Naive B cell (primary cell): ENCODE measurements at regions not wholly inside any gene's neighbourhood (a gene's known extent, or its start where the extent isn't known, plus 50 kb on each side); places are given as distances from the start of the nearest gene placed in this dataset.
"Not testable (repeated sequence)": the region's sequence is repeated elsewhere in the genome, so short reads cannot be mapped to it uniquely, and the experiment has no call there.

Experiments used
- ATAC-seq, 2 donors: fragments of 150-1000 bp; cut with Tn5 transposase; 2 replicates each; pipeline ENCODE4 v1.10.0; 2021; ENCODE audit warnings: low read depth in 2 of 2, mild to moderate bottlenecking in 2 of 2, moderate library complexity in 2 of 2
- DNase-seq: peaks from one replicate; pipeline ENCODE4 v3.0.0; 2022
- H3K27ac Mint-ChIP-seq, 6 donors: one replicate each; pipeline ENCODE4 v1.8.0; 2020 to 2022; ENCODE audit warnings: mild to moderate bottlenecking in 6 of 6, mixed read lengths in 6 of 6, moderate library complexity in 5 of 6, inconsistent platforms in 2 of 6
- H3K27me3 Mint-ChIP-seq, 3 donors: one replicate each; pipeline ENCODE4 v1.8.0; 2021 to 2022; ENCODE audit warnings: mixed read lengths in 3 of 3, mild to moderate bottlenecking in 1 of 3
- H3K36me3 Mint-ChIP-seq, 2 donors: one replicate each; pipeline ENCODE4 v1.8.0; 2020 to 2022; ENCODE audit warnings: mixed read lengths in 2 of 2, inconsistent platforms in 1 of 2, mild to moderate bottlenecking in 1 of 2
- H3K4me1 Mint-ChIP-seq, 3 donors: one replicate each; pipeline ENCODE4 v1.8.0; 2020 to 2022; ENCODE audit warnings: mixed read lengths in 3 of 3, inconsistent platforms in 1 of 3, mild to moderate bottlenecking in 1 of 3, moderate library complexity in 1 of 3
- H3K4me3 Mint-ChIP-seq, 8 donors: one replicate each; pipeline ENCODE4 v1.8.0; 2020 to 2022; ENCODE audit warnings: mild to moderate bottlenecking in 8 of 8, mixed read lengths in 8 of 8, moderate library complexity in 8 of 8, inconsistent platforms in 2 of 8
- H3K9me3 Mint-ChIP-seq, 7 donors: one replicate each; pipeline ENCODE4 v1.8.0; 2020 to 2022; ENCODE audit warnings: mixed read lengths in 7 of 7, mild to moderate bottlenecking in 5 of 7, inconsistent platforms in 2 of 7, moderate library complexity in 1 of 7

GRCh38 chr7:49596701-49597491 lies 176.5 kb upstream of the VWC2 start:
- peaks cover 0 to 10% (median 0%) of the 10 kb centered on the region in 7 donors for H3K9me3 Mint-ChIP-seq
- H3K27me3 Mint-ChIP-seq, result no peaks in the 10 kb centered on the region
- DNase-seq (no peak), ATAC-seq (no peak)
- no peaks in the 10 kb centered on the region for H3K4me1 Mint-ChIP-seq
- no peaks in the 10 kb centered on the region for H3K36me3 Mint-ChIP-seq
- no peak overlapping the region for H3K27ac Mint-ChIP-seq
- no peak overlapping the region for H3K4me3 Mint-ChIP-seq

- Mint-ChIP-seq H3K36me3 (no peaks in the 10 kb centered on the region), H3K27me3 (no peaks in the 10 kb centered on the region), H3K9me3 (peaks cover 0 to 10% (median 3%) of the 10 kb centered on the region in 7 donors), H3K27ac (no peak overlapping the region), H3K4me3 (no peak overlapping the region), H3K4me1 (no peaks in the 10 kb centered on the region)
- no peak for DNase-seq
- ATAC-seq, result no peak
Observed at GRCh38 chr7:49597805-49598204, 175.6 kb upstream of the VWC2 start.

- ATAC-seq (no peak), DNase-seq (no peak)
- Mint-ChIP-seq H3K9me3 (peaks cover 0 to 12% (median 10%) of the 10 kb centered on the region in 7 donors), H3K27me3 (no peaks in the 10 kb centered on the region), H3K27ac (no peak overlapping the region), H3K4me1 (no peaks in the 10 kb centered on the region), H3K4me3 (no peak overlapping the region), H3K36me3 (no peaks in the 10 kb centered on the region)
Observed at GRCh38 chr7:49611951-49612350, 161.5 kb upstream of the VWC2 start.

GRCh38 chr7:49613759-49614158 lies 159.7 kb upstream of the VWC2 start:
- Mint-ChIP-seq H3K9me3 (peaks cover 0 to 8% (median 5%) of the 10 kb centered on the region in 7 donors), H3K4me3 (no peak overlapping the region), H3K4me1 (no peaks in the 10 kb centered on the region), H3K36me3 (no peaks in the 10 kb centered on the region), H3K27ac (no peak overlapping the region), H3K27me3 (no peaks in the 10 kb centered on the region)
- DNase-seq (no peak), ATAC-seq (no peak)

DNA sequence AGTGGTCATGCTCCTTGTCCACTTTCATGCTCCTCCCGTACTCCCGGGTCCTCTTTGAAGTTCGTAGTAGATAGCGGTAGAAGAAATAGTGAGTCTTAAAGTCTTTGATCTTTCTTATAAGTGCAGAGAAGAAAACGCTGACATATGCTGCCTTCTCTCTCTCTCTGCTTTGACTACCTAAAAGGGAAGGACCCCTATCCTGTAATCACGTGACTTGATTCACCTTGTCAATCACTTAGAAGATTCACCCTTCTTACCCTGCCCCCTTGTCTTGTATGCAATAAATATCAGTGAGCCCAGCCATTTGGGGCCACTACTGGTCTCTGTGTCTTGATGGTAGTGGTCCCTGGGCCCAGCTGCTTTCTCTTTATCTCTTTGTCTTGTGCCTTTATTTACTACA lies 158.5 kb upstream of the VWC2 start:
- not testable (repeated sequence) for H3K4me1 Mint-ChIP-seq, ATAC-seq, H3K36me3 Mint-ChIP-seq, H3K27me3 Mint-ChIP-seq, H3K9me3 Mint-ChIP-seq, DNase-seq, H3K4me3 Mint-ChIP-seq, H3K27ac Mint-ChIP-seq

- ATAC-seq, result no peak
- Mint-ChIP-seq H3K27me3 (no peaks in the 10 kb centered on the region), H3K9me3 (peaks cover 3 to 16% (median 12%) of the 10 kb centered on the region in 7 donors), H3K4me1 (no peaks in the 10 kb centered on the region), H3K36me3 (no peaks in the 10 kb centered on the region), H3K4me3 (no peak overlapping the region), H3K27ac (no peak overlapping the region)
- DNase-seq, result no peak
Observed at GRCh38 chr7:49618028-49618427, 155.4 kb upstream of the VWC2 start.

GRCh38 chr7:49623943-49624342 lies 149.5 kb upstream of the VWC2 start:
- no peak for DNase-seq
- Mint-ChIP-seq H3K4me3 (no peak overlapping the region), H3K27me3 (no peaks in the 10 kb centered on the region), H3K36me3 (no peaks in the 10 kb centered on the region), H3K9me3 (peaks cover 2 to 15% (median 12%) of the 10 kb centered on the region in 7 donors), H3K27ac (no peak overlapping the region), H3K4me1 (no peaks in the 10 kb centered on the region)
- ATAC-seq, result no peak

DNA sequence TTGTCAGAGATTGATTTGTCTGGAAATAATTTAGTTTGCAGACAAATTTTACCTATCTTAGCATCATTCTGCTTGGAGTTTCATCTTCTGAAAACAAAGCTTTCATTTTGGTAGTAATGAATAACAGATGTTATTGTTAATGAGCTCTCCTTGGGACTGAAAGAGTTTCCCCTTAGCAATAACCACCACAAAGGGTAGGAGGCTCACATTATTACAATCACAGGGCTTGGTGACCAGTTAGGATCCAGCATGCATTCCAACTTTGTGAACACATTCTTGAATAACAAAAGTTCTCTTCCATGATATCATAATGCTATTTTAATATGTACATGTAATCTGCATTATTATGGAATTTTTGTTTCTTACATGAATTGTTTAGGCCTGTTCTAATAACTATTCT lies 148.8 kb upstream of the VWC2 start:
- no peak overlapping the region for H3K27ac Mint-ChIP-seq
- H3K4me3 Mint-ChIP-seq, result no peak overlapping the region
- no peaks in the 10 kb centered on the region for H3K4me1 Mint-ChIP-seq
- no peak for DNase-seq
- H3K27me3 Mint-ChIP-seq, result no peaks in the 10 kb centered on the region
- no peak for ATAC-seq
- H3K9me3 Mint-ChIP-seq, result peaks cover 2 to 14% (median 10%) of the 10 kb centered on the region in 7 donors
- no peaks in the 10 kb centered on the region for H3K36me3 Mint-ChIP-seq

- no peak for ATAC-seq
- peaks cover 0 to 3% (median 0%) of the 10 kb centered on the region in 7 donors for H3K9me3 Mint-ChIP-seq
Observed at GRCh38 chr7:49630513-49630912, 142.9 kb upstream of the VWC2 start.

DNA sequence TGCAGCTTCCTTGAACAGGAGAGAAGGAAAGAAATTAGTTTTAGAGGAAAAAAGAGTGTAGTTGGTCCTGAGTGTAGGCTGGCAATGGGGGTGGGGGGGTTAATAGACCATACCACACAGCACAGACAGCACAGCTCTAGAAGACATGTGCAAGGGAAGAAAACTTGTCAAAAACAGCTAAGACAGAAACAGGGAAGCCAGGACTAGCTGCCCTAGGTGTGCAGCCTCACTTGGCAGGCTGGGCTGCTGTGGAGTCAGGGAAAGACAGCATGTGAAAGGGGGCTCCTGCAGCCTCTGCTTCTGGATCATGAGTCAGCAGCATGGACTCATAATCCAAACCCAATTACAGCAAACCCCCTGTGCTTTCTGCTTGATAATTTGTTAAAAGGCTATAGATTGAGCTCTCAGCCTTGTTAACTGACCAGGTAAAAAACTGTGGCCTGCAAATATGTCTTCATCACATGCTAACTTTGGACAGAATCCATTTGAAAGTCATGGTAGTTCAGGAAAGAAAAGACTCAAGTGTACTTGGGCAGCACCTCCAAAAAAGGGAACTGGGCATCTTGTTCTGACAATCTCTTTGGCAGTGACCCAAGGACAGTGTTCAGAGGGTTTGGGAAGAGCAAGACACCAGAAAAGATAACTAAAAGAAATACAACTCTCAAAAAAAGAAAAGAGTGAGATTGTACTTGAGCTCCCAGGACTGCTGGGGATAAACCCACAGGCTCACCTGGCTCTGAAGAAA lies 142.2 kb upstream of the VWC2 start:
- H3K36me3 Mint-ChIP-seq, result no peaks in the 10 kb centered on the region
- H3K4me3 Mint-ChIP-seq, result no peak overlapping the region
- no peaks in the 10 kb centered on the region for H3K4me1 Mint-ChIP-seq
- H3K27ac Mint-ChIP-seq, result no peak overlapping the region
- DNase-seq (no peak), ATAC-seq (no peak)
- H3K27me3 Mint-ChIP-seq, result peaks cover 0 to 8% (median 0%) of the 10 kb centered on the region in 3 donors
- peaks cover 0 to 4% (median 1%) of the 10 kb centered on the region in 7 donors for H3K9me3 Mint-ChIP-seq

More at GRCh38 chr7:49630513-49630912, 142.9 kb upstream of the VWC2 start:
- DNase-seq, result no peak
- Mint-ChIP-seq H3K27me3 (peaks cover 0 to 8% (median 0%) of the 10 kb centered on the region in 3 donors), H3K4me1 (no peaks in the 10 kb centered on the region), H3K27ac (no peak overlapping the region), H3K4me3 (no peak overlapping the region), H3K36me3 (no peaks in the 10 kb centered on the region)

GRCh38 chr7:49631960-49632359 lies 141.5 kb upstream of the VWC2 start:
- H3K4me1 Mint-ChIP-seq, result no peaks in the 10 kb centered on the region
- H3K9me3 Mint-ChIP-seq, result peaks cover 0 to 4% (median 1%) of the 10 kb centered on the region in 7 donors
- H3K36me3 Mint-ChIP-seq, result no peaks in the 10 kb centered on the region
- peaks cover 0 to 8% (median 0%) of the 10 kb centered on the region in 3 donors for H3K27me3 Mint-ChIP-seq
- ATAC-seq (no peak), DNase-seq (no peak)
- H3K27ac Mint-ChIP-seq, result no peak overlapping the region
- H3K4me3 Mint-ChIP-seq, result no peak overlapping the region

DNA sequence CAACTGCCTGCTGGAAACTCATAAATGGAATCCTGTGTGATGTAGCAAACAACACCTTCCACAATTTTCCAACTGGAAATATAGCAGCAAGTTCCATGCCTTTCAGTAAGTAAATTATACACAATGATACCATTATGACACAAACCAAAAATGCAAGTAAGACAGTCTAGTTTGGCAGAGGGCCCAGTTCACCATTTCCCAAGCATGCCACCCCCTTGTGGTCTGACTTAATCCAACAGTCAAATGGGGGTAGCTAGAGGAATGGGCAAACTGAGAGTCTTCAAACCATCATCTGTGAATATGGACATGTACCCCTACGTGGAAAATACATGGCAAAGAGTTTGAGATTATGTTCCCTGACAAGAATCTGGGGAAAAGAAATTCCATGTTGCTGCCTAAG lies 137.6 kb upstream of the VWC2 start:
- DNase-seq (no peak), ATAC-seq (no peak)
- Mint-ChIP-seq H3K36me3 (no peaks in the 10 kb centered on the region), H3K27ac (no peak overlapping the region), H3K4me1 (no peaks in the 10 kb centered on the region), H3K27me3 (peaks cover 0 to 4% (median 3%) of the 10 kb centered on the region in 3 donors), H3K4me3 (no peak overlapping the region), H3K9me3 (peaks cover 0 to 4% (median 2%) of the 10 kb centered on the region in 7 donors)

- Mint-ChIP-seq H3K36me3 (no peaks in the 10 kb centered on the region), H3K27me3 (peaks cover 0 to 4% (median 0%) of the 10 kb centered on the region in 3 donors), H3K27ac (no peak overlapping the region), H3K4me1 (no peaks in the 10 kb centered on the region), H3K4me3 (no peak overlapping the region), H3K9me3 (peaks cover 0 to 4% (median 0%) of the 10 kb centered on the region in 7 donors)
- ATAC-seq (no peak), DNase-seq (no peak)
Observed at GRCh38 chr7:49636400-49636799, 137.0 kb upstream of the VWC2 start.

DNA sequence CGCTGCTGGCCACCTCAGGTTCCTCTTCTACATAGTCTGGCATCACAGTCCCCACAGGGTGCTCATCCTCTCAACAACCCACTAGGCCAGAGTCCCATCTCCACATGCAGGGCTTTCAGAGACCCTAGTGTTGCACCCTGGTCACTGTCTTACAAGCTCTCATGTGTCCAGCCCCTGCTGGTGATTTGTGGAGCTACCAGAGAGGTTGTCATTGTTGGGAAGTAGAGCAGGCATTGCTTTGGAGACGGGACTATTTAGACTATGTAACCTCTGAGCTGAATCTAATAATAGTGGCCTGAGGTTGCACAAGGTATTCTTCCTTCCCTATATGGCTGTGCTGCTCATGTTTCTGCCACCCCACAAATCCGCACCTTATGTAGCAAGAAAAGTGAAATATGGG lies 135.3 kb upstream of the VWC2 start:
- no peaks in the 10 kb centered on the region for H3K4me1 Mint-ChIP-seq
- H3K27me3 Mint-ChIP-seq, result peaks cover 0 to 4% (median 0%) of the 10 kb centered on the region in 3 donors
- no peak for ATAC-seq
- peaks cover 0 to 4% (median 2%) of the 10 kb centered on the region in 7 donors for H3K9me3 Mint-ChIP-seq
- no peaks in the 10 kb centered on the region for H3K36me3 Mint-ChIP-seq
- H3K4me3 Mint-ChIP-seq, result no peak overlapping the region
- no peak for DNase-seq
- H3K27ac Mint-ChIP-seq, result peak overlapping the region in 1 of 6 donors; percentile 30
